Right hindlimb (tissue), 1 donor: ENCODE measurements at regions not wholly inside any gene's neighbourhood (a gene's known extent, or its start where the extent isn't known, plus 50 kb on each side); places are given as distances from the start of the nearest gene placed in this dataset.
"Not testable (repeated sequence)": the region's sequence is repeated elsewhere in the genome, so short reads cannot be mapped to it uniquely, and the experiment has no call there.

Source experiments
- DNase-seq: peaks from one replicate; pipeline ENCODE4 v3.0.0-alpha.2; 2018

GRCh38 chrX:50967736-50968135 lies 57.2 kb downstream of the BMP15 start:
- no peak for DNase-seq

GRCh38 chrX:50968871-50969635 lies 58.5 kb downstream of the BMP15 start:
- DNase-seq, result not testable (repeated sequence)

GRCh38 chrX:50971395-50971794 lies 60.9 kb downstream of the BMP15 start:
- DNase-seq, result no peak

GRCh38 chrX:50973199-50973598 lies 62.7 kb downstream of the BMP15 start:
- no peak for DNase-seq

- DNase-seq, result peak; percentile 27
Measured at GRCh38 chrX:50978920-50979682, 68.6 kb downstream of the BMP15 start.

- DNase-seq, result no peak
Measured at GRCh38 chrX:50980251-50980650, 69.7 kb downstream of the BMP15 start.

- DNase-seq, result peak; percentile 22
Measured at GRCh38 chrX:50988649-50989048, 78.1 kb downstream of the BMP15 start.

- no peak for DNase-seq
Measured at GRCh38 chrX:50996930-50997329, 86.4 kb downstream of the BMP15 start.

- not testable (repeated sequence) for DNase-seq
Measured at GRCh38 chrX:51000384-51000783, 89.8 kb downstream of the BMP15 start.

- peak; percentile 26 for DNase-seq
Measured at GRCh38 chrX:51001733-51002632, 91.4 kb downstream of the BMP15 start.

GRCh38 chrX:51006064-51006463 lies 95.5 kb downstream of the BMP15 start:
- no peak for DNase-seq

- DNase-seq, result no peak
Measured at GRCh38 chrX:51024106-51024696, 113.7 kb downstream of the BMP15 start.

GRCh38 chrX:51026862-51027261 lies 116.3 kb downstream of the BMP15 start:
- no peak for DNase-seq

- DNase-seq, result no peak
Measured at GRCh38 chrX:51035746-51036145, 125.2 kb downstream of the BMP15 start.

GRCh38 chrX:51047950-51048349 lies 137.4 kb downstream of the BMP15 start:
- DNase-seq, result no peak

- DNase-seq, result no peak
Measured at GRCh38 chrX:51053741-51054140, 143.2 kb downstream of the BMP15 start.

GRCh38 chrX:51098046-51098445 lies 187.5 kb downstream of the BMP15 start:
- DNase-seq, result no peak

GRCh38 chrX:51119058-51119926 lies 208.8 kb downstream of the BMP15 start:
- not testable (repeated sequence) for DNase-seq

GRCh38 chrX:51125743-51126142 lies 206.9 kb upstream of the NUDT10 start:
- DNase-seq, result not testable (repeated sequence)

GRCh38 chrX:51144828-51145442 lies 187.7 kb upstream of the NUDT10 start:
- no peak for DNase-seq

GRCh38 chrX:51148848-51149247 lies 183.8 kb upstream of the NUDT10 start:
- peak; percentile 27 for DNase-seq
